ENCODE measurements at regions not wholly inside any gene's neighbourhood (a gene's known extent, or its start where the extent isn't known, plus 50 kb on each side); places are given as distances from the start of the nearest gene placed in this dataset.

DNA sequence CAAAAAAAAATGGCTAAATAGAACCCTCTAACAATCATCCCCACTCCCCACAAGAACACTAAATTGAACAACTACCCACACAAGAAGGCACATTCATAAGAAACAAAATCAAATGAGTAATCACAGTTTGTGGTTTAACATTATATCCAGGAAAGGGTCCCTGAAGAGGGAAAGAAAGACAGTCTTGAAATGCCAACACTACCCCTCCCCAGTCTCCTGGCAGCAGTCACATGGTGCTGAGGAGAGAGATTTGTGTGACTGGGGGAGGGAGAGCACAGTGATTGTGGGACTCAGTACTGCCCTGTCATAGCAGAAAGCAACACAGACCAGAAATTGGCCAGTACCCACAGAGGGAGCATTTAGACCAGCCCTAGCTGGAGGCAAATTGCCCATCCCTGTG is 443.7 kb upstream of the BTBD3 start:
- Histone ChIP-seq H3K4me1 (no peaks in the 10 kb centered on the region), H3K9me3 (no peaks in the 10 kb centered on the region), H3K36me3 (no peaks in the 10 kb centered on the region), H3K27ac (no peak overlapping the region), H3K4me3 (no peak overlapping the region), H3K27me3 (peaks cover 8% of the 10 kb centered on the region)
- TF ChIP-seq POLR2AphosphoS5 (IDR thresholded peaks at IDR 0.05) (no peak), EP300 (IDR thresholded peaks at IDR 0.05) (no peak), POLR2A (IDR thresholded peaks at IDR 0.05) (no peak)
- TF ChIP-seq, protein P1, sequence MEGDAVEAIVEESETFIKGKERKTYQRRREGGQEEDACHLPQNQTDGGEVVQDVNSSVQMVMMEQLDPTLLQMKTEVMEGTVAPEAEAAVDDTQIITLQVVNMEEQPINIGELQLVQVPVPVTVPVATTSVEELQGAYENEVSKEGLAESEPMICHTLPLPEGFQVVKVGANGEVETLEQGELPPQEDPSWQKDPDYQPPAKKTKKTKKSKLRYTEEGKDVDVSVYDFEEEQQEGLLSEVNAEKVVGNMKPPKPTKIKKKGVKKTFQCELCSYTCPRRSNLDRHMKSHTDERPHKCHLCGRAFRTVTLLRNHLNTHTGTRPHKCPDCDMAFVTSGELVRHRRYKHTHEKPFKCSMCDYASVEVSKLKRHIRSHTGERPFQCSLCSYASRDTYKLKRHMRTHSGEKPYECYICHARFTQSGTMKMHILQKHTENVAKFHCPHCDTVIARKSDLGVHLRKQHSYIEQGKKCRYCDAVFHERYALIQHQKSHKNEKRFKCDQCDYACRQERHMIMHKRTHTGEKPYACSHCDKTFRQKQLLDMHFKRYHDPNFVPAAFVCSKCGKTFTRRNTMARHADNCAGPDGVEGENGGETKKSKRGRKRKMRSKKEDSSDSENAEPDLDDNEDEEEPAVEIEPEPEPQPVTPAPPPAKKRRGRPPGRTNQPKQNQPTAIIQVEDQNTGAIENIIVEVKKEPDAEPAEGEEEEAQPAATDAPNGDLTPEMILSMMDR (IDR thresholded peaks at IDR 0.05) = no peak
- ATAC-seq = no peak

DNA sequence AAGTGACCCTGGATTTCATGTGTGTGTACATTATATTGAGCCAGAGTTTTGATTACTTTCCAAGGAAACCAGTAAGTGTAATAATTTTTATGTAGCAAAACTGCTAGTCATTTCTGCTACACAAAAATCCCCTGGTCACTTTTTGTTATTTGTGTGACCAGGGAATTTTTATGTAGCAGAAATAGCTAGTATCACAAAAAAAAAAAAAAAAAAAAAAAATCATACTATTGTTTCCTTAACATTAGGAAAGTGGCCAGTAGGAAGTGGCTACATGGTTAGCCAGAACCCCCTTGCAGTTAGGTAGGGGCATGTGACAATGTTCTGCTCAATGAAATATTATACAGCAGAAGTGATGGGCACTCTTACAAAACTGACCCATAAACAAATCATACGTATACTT is 434.0 kb upstream of the BTBD3 start:
- ATAC-seq = no peak
- no peaks in the 10 kb centered on the region for H3K4me1 ChIP-seq
- no peaks in the 10 kb centered on the region for H3K36me3 ChIP-seq
- no peaks in the 10 kb centered on the region for H3K27me3 ChIP-seq
- 50 to 82% methylated on average over 1 of the region's 1 CpG for WGBS, 2 donors (ENCODE audit: low coverage in 1 of 2)
- no peak overlapping the region for H3K27ac ChIP-seq
- H3K9me3 ChIP-seq = no peaks in the 10 kb centered on the region
- no peak overlapping the region for H3K4me3 ChIP-seq
- TF ChIP-seq POLR2AphosphoS5 (IDR thresholded peaks at IDR 0.05) = no peak
- TF ChIP-seq EP300 (IDR thresholded peaks at IDR 0.05) = no peak
- no peak for TF ChIP-seq POLR2A (IDR thresholded peaks at IDR 0.05)
- TF ChIP-seq, protein P1 (IDR thresholded peaks at IDR 0.05) = no peak

DNA sequence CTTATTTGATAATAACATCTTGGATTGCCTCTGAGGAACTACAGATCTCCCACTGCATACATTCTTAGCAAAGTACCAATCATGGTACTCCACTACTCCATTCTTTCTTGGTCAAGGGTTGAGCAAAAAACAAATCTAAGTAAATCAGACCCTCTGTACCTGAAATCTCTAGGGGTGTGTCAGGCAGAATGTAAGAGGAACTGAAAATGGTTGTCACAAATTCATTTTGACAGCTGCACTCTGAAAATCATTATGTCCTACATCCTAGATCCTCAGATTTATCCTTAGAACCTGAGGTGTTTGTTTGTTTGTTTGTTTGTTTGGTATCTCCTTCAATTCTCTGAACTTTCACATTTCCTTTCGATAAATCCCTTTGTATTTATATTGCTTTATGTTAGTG is 433.2 kb upstream of the BTBD3 start:
- TF ChIP-seq, protein P1 (IDR thresholded peaks at IDR 0.05) = no peak
- TF ChIP-seq POLR2A (IDR thresholded peaks at IDR 0.05) (no peak), EP300 (IDR thresholded peaks at IDR 0.05) (no peak), POLR2AphosphoS5 (IDR thresholded peaks at IDR 0.05) (no peak)
- Histone ChIP-seq H3K9me3 (no peaks in the 10 kb centered on the region), H3K36me3 (no peaks in the 10 kb centered on the region), H3K27ac (no peak overlapping the region), H3K4me1 (no peaks in the 10 kb centered on the region), H3K27me3 (no peaks in the 10 kb centered on the region), H3K4me3 (no peak overlapping the region)
- 71 to 90% methylated on average over 1 of the region's 1 CpG for WGBS, 2 donors (ENCODE audit: low coverage in 1 of 2)
- ATAC-seq = no peak

DNA sequence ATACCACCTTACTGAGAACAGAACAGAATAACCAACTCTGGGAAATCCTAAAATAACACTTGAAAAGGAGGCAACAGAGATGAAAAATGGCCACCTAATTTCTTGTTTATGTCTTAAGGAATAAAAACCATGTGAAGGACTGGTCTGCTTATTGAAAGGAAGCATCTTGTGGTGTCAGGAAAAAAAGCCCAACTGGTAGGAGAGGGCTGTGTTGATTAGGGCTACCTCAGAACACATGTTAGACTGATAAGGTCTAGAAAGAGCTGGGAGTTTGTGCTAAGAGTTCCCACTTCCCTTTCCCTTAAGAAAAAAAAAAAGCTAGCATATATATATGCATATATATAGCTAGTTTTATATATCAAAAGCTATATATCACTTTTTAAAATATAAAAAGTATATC is 425.3 kb upstream of the BTBD3 start:
- Histone ChIP-seq H3K9me3 (no peaks in the 10 kb centered on the region), H3K36me3 (no peaks in the 10 kb centered on the region), H3K27ac (no peak overlapping the region), H3K4me3 (no peak overlapping the region), H3K27me3 (no peaks in the 10 kb centered on the region), H3K4me1 (no peaks in the 10 kb centered on the region)
- TF ChIP-seq POLR2AphosphoS5 (IDR thresholded peaks at IDR 0.05) = no peak
- TF ChIP-seq, protein P1 (IDR thresholded peaks at IDR 0.05) = no peak
- TF ChIP-seq EP300 (IDR thresholded peaks at IDR 0.05) = no peak
- no peak for ATAC-seq

DNA sequence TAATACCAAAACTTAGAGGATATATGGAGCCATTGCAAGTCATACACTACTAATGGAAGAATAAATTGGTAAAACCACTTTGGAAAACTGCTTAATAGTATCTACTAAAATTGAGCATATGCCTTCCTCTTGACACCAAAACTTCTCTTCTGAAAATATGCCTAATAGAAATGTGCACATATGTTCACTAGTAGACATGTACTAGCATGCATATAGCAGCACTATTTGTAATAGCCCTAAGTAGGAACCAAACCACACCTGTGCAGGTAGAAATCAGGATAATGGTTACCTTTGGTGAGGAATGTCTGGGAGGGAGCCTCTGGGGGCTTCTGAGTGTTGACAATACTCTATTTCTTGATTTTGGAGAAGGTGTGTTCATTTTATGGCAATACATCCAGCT is 424.8 kb upstream of the BTBD3 start:
- no peak overlapping the region for H3K4me3 ChIP-seq
- no peak overlapping the region for H3K27ac ChIP-seq
- H3K9me3 ChIP-seq = no peaks in the 10 kb centered on the region
- no peak for ATAC-seq
- H3K36me3 ChIP-seq = no peaks in the 10 kb centered on the region
- no peaks in the 10 kb centered on the region for H3K27me3 ChIP-seq
- no peaks in the 10 kb centered on the region for H3K4me1 ChIP-seq
- TF ChIP-seq EP300 (IDR thresholded peaks at IDR 0.05) (no peak), POLR2AphosphoS5 (IDR thresholded peaks at IDR 0.05) (no peak), POLR2A (IDR thresholded peaks at IDR 0.05) (no peak)
- TF ChIP-seq, protein P1 (IDR thresholded peaks at IDR 0.05) = no peak
